ENCODE measurements at regions not wholly inside any gene's neighbourhood (a gene's known extent, or its start where the extent isn't known, plus 50 kb on each side); places are given as distances from the start of the nearest gene placed in this dataset.

DNA sequence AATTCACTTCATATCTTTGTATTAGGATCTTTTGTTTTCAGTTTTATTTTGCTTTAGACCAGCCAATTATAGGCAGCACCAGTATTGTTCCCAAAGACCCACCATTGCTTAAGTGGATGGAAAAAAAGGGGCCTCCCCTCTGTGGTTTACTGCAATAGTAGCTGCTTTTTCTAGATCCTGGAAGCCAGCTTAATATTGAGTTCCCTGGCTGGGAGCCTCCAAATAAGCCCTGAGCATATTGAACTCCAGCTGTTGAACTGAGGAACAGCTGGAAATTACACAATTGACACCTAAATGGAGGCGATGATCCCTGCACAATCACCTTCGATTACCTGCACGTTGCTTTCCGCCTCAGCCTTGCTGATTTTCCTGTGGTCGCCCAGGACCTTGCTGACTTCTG, 576.0 kb downstream of the SOX6 start:
- TF ChIP-seq, protein P1, sequence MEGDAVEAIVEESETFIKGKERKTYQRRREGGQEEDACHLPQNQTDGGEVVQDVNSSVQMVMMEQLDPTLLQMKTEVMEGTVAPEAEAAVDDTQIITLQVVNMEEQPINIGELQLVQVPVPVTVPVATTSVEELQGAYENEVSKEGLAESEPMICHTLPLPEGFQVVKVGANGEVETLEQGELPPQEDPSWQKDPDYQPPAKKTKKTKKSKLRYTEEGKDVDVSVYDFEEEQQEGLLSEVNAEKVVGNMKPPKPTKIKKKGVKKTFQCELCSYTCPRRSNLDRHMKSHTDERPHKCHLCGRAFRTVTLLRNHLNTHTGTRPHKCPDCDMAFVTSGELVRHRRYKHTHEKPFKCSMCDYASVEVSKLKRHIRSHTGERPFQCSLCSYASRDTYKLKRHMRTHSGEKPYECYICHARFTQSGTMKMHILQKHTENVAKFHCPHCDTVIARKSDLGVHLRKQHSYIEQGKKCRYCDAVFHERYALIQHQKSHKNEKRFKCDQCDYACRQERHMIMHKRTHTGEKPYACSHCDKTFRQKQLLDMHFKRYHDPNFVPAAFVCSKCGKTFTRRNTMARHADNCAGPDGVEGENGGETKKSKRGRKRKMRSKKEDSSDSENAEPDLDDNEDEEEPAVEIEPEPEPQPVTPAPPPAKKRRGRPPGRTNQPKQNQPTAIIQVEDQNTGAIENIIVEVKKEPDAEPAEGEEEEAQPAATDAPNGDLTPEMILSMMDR (IDR thresholded peaks at IDR 0.05): no peak
- TF ChIP-seq POLR2A (IDR thresholded peaks at IDR 0.05): no peak

All from right lobe of liver (tissue), 4 donors.